Ovary (tissue), 7 donors: ENCODE measurements at regions not wholly inside any gene's neighbourhood (a gene's known extent, or its start where the extent isn't known, plus 50 kb on each side); places are given as distances from the start of the nearest gene placed in this dataset.

ENCODE experiments used
- DNase-seq, 5 donors: peaks; one replicate each; pipeline ENCODE4 v3.0.0-alpha.2; 2019 to 2020
- H3K27ac ChIP-seq, 2 donors: fragments of 200-600 bp; one replicate each; pipeline versions ENCODE4 v1.5.1 to v1.8.0; 2019 to 2022
- H3K27me3 ChIP-seq: fragments of 200-600 bp; one replicate; pipeline ENCODE4 v1.8.0; 2022
- H3K36me3 ChIP-seq: fragments of 200-600 bp; sonication (generic); one replicate; pipeline ENCODE4 v1.5.1; 2019
- H3K4me1 ChIP-seq: one replicate; pipeline ENCODE4 v1.8.1; 2013; ENCODE audit warnings: mild to moderate bottlenecking, moderate library complexity; ENCODE audit not compliant: insufficient read depth
- H3K4me3 ChIP-seq: fragments of 200-600 bp; sonication (generic); one replicate; pipeline ENCODE4 v1.5.1; 2017
- H3K9me3 ChIP-seq, 2 donors: fragments of 200-600 bp in 1 of 2; sonication (generic) in 1 of 2; one replicate each; pipeline versions ENCODE4 v1.5.1 to v1.8.1; 2013 to 2019; ENCODE audit warnings: mild to moderate bottlenecking in 1 of 2, moderate library complexity in 1 of 2
- EP300 ChIP-seq: sonication (generic); formaldehyde crosslinking; IDR thresholded peaks from one replicate; pipeline ENCODE4 v1.6.1; 2017; ENCODE audit warnings: antibody characterized with exemption
- POLR2A ChIP-seq: fragments of 450-650 bp; IDR thresholded peaks from one replicate; pipeline ENCODE4 v1.6.1; 2017; ENCODE audit warnings: antibody characterized with exemption, mild to moderate bottlenecking, moderate library complexity
- WGBS, 3 donors: extraction: QIAGEN DNeasy Blood & Tissue Kit in 1 of 3; methylation state at CpG; one replicate each; pipeline versions ENCODE4 v1.1.5 to v1.1.7; 2013 to 2017; 5-methylcytosine and 5-hydroxymethylcytosine counted together
- intact Hi-C, 4 donors: fragments of 100-400 bp; cut with DNase I; formaldehyde crosslinking; loops; one replicate each; pipeline versions ENCODE4 v1.11.0 to v1.15.1; 2022 to 2023
- TF ChIP-seq, protein P1 (sequence below), 3 donors: fragments of 450-650 bp in 2 of 3; fragments of 200-600 bp in 1 of 3; IDR thresholded peaks; one replicate each; pipeline versions ENCODE4 v1.5.1 to v1.8.0; 2016 to 2022; ENCODE audit warnings: antibody characterized with exemption in 3 of 3, mild to moderate bottlenecking in 1 of 3
- donor health status: DM: no; HTN: no; CAD: no; lungs with moderate emphysema.
- donor health status: DM: no; HTN: no; CAD: no.
- donor health status: Bipolar disorder and iron deficiency.
- donor health status: DM: no; HTN: no; CAD: no.
- donor health status: DM: yes; HTN: yes; CAD: no.

- WGBS, 3 donors, result 70 to 82% (median 77%) methylated on average over 18 of the region's 18 CpGs
- intact Hi-C loops, result no loop called here
- no peaks in the 10 kb centered on the region for H3K27me3 ChIP-seq
- H3K4me1 ChIP-seq, result no peaks in the 10 kb centered on the region
- DNase-seq, result no peak
- peaks cover 0 to 3% of the 10 kb centered on the region in 2 donors for H3K9me3 ChIP-seq
- TF ChIP-seq, protein P1, sequence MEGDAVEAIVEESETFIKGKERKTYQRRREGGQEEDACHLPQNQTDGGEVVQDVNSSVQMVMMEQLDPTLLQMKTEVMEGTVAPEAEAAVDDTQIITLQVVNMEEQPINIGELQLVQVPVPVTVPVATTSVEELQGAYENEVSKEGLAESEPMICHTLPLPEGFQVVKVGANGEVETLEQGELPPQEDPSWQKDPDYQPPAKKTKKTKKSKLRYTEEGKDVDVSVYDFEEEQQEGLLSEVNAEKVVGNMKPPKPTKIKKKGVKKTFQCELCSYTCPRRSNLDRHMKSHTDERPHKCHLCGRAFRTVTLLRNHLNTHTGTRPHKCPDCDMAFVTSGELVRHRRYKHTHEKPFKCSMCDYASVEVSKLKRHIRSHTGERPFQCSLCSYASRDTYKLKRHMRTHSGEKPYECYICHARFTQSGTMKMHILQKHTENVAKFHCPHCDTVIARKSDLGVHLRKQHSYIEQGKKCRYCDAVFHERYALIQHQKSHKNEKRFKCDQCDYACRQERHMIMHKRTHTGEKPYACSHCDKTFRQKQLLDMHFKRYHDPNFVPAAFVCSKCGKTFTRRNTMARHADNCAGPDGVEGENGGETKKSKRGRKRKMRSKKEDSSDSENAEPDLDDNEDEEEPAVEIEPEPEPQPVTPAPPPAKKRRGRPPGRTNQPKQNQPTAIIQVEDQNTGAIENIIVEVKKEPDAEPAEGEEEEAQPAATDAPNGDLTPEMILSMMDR (IDR thresholded peaks at IDR 0.05), result no peak
- TF ChIP-seq EP300, result no peak
- no peak for TF ChIP-seq POLR2A
- H3K27ac ChIP-seq, result no peak overlapping the region
- H3K4me3 ChIP-seq, result no peak overlapping the region
- H3K36me3 ChIP-seq, result no peaks in the 10 kb centered on the region
These were observed 77.6 kb downstream of the SMIM21 start for GRCh38 chr18:75349668-75350511.

DNA sequence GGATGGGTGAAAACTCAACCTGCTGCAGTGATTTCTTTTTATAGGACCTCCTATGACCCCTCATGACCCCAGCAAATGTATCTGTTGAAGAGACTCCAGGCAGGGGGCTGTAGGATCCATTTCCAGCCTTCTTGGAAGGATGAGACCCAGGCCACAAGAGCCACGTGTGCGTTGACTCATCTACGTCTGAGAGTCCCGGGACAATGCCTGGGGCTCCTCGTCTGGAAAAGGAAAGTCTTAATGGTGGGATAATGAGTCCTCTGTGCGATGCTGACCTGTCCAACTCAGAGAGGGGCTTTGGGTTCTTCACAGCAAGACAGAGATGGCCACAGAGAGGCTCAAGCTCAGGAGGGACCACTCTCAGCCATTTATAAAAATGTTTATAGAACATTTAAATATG is 80.8 kb downstream of the SMIM21 start:
- no peaks in the 10 kb centered on the region for H3K36me3 ChIP-seq
- H3K27ac ChIP-seq, result no peak overlapping the region
- H3K27me3 ChIP-seq, result no peaks in the 10 kb centered on the region
- intact Hi-C loops, result no loop called here
- TF ChIP-seq POLR2A (no peak), EP300 (no peak)
- WGBS, 3 donors, result 90 to 96% (median 90%) methylated on average over 6 of the region's 6 CpGs
- no peaks in the 10 kb centered on the region for H3K9me3 ChIP-seq
- no peak for DNase-seq
- no peak overlapping the region for H3K4me3 ChIP-seq
- peaks cover 2% of the 10 kb centered on the region for H3K4me1 ChIP-seq

GRCh38 chr18:75344615-75345014 is 82.9 kb downstream of the SMIM21 start:
- Histone ChIP-seq H3K36me3 (no peaks in the 10 kb centered on the region), H3K4me1 (peaks cover 2% of the 10 kb centered on the region), H3K9me3 (no peaks in the 10 kb centered on the region), H3K27me3 (no peaks in the 10 kb centered on the region), H3K4me3 (no peak overlapping the region), H3K27ac (no peak overlapping the region)
- TF ChIP-seq POLR2A (no peak), EP300 (no peak)
- TF ChIP-seq, protein P1 (IDR thresholded peaks at IDR 0.05), result no peak
- intact Hi-C loops, result no loop called here
- 80 to 83% (median 83%) methylated on average over 7 of the region's 7 CpGs for WGBS, 3 donors
- DNase-seq, result no peak

- no peaks in the 10 kb centered on the region for H3K36me3 ChIP-seq
- 88 to 93% (median 89%) methylated on average over 8 of the region's 8 CpGs for WGBS, 3 donors
- H3K4me1 ChIP-seq, result peaks cover 2% of the 10 kb centered on the region
- TF ChIP-seq POLR2A, result no peak
- TF ChIP-seq, protein P1 (IDR thresholded peaks at IDR 0.05), result no peak
- no peak overlapping the region for H3K4me3 ChIP-seq
- intact Hi-C loops, result no loop called here
- no peak overlapping the region for H3K27ac ChIP-seq
- no peak for DNase-seq
- no peaks in the 10 kb centered on the region for H3K27me3 ChIP-seq
- H3K9me3 ChIP-seq, result no peaks in the 10 kb centered on the region
These were observed 83.3 kb downstream of the SMIM21 start for GRCh38 chr18:75344161-75344560.

DNA sequence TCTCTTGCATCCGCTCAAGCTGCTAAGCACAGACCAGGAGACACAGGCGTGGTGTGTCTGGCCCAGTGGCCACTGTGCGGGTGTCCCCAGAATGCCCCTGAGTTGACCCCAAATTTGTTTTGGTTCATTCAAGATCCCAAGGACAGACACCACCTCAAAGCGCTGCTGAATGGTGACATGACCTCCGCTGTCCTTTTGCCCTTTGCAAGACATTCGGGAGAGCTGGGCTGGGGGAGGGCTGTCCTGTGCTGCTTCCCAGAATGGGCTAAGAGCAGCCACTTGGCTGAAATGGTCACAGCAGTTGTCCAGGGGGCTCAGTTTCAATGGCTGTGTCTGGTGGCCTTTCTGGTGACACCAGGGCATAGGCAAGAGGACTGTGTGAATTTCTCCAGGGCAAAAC is 84.1 kb downstream of the SMIM21 start:
- intact Hi-C loops, result no loop called here
- peaks cover 2% of the 10 kb centered on the region for H3K4me1 ChIP-seq
- 74 to 83% (median 76%) methylated on average over 6 of the region's 6 CpGs for WGBS, 3 donors
- H3K36me3 ChIP-seq, result no peaks in the 10 kb centered on the region
- no peaks in the 10 kb centered on the region for H3K9me3 ChIP-seq
- no peak overlapping the region for H3K27ac ChIP-seq
- no peak overlapping the region for H3K4me3 ChIP-seq
- no peak for DNase-seq
- no peaks in the 10 kb centered on the region for H3K27me3 ChIP-seq
- TF ChIP-seq POLR2A, result no peak
- TF ChIP-seq EP300, result no peak
- TF ChIP-seq, protein P1 (IDR thresholded peaks at IDR 0.05), result no peak
